Liver (tissue), 3 donors: ENCODE measurements at regions not wholly inside any gene's neighbourhood (a gene's known extent, or its start where the extent isn't known, plus 50 kb on each side); places are given as distances from the start of the nearest gene placed in this dataset.

Experiments
- CTCF ChIP-seq: fragments of 150-350 bp; IDR thresholded peaks from 2 replicates; pipeline ENCODE4 v1.5.1; 2017; ENCODE audit warnings: improper control_type of control experiment, low read depth, low read length; ENCODE audit not compliant: missing input control
- JUND ChIP-seq, 2 donors: IDR thresholded peaks; 2 replicates each; pipeline ENCODE4 v1.6.1; 2016; ENCODE audit warnings: antibody characterized with exemption in 2 of 2
- MAX ChIP-seq: IDR thresholded peaks from 2 replicates; pipeline ENCODE4 v1.6.1; 2016; ENCODE audit warnings: antibody characterized with exemption
- TAF1 ChIP-seq: conservative IDR thresholded peaks from 2 replicates; pipeline ENCODE4 v1.6.1; 2016; ENCODE audit warnings: antibody characterized with exemption, mild to moderate bottlenecking
- donor health status: healthy.
- donor health status: healthy.

DNA sequence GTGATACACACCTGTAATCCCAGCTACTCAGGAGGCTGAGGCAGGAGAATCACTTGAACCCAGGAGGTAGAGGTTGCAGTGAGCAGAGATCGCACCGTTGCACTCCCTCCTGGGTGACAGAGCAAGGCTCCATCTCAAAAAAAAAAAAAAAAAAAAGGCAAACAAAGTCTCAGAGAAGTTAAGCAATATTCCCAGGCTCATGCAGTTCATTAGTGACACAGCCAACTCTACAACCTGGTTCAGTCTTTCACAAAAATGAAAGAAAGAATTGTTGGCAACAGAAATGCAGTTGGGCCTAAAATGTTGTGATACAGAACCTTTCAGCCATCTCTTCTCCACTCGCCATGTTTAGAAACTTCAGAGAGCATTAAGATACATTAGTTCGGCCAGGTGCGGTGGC, 242.1 kb downstream of the LTN1 start:
- TF ChIP-seq CTCF = no peak
- no peak for TF ChIP-seq MAX
- no peak for TF ChIP-seq TAF1
- no peak for TF ChIP-seq JUND (IDR thresholded peaks at IDR 0.05)
